H1 (cell line): ENCODE measurements at regions not wholly inside any gene's neighbourhood (a gene's known extent, or its start where the extent isn't known, plus 50 kb on each side); places are given as distances from the start of the nearest gene placed in this dataset.

Experiments
- CTCF ChIA-PET: fragments of 300-600 bp; sonication (Branson Sonifier 250); formaldehyde crosslinking; loops from one replicate; lab custom pipeline; 2021; ENCODE audit not compliant: partially characterized antibody; lab: Charles Lee
- POLR2A ChIA-PET: fragments of 300-600 bp; sonication (Branson Sonifier 250); formaldehyde crosslinking; loops from one replicate; lab custom pipeline; 2021; ENCODE audit warnings: inconsistent platforms; ENCODE audit not compliant: partially characterized antibody; lab: Charles Lee
- DNase-seq, 2 experiments: peaks; one replicate each; pipeline versions ENCODE4 v3.0.0 to v3.0.0-alpha.2; 2010 to 2022; ENCODE audit warnings: low spot score in 2 of 2, low read depth in 1 of 2, mixed read lengths in 1 of 2
- FAIRE-seq: peaks from 2 replicates; lab custom pipeline; 2011; peaks lifted over from hg19 to GRCh38; lab: Jason Lieb, UNC
- H2AFZ ChIP-seq: 2 replicates; pipeline ENCODE4 v1.8.1; 2012; ENCODE audit warnings: low read length, inconsistent platforms
- H2AK5ac ChIP-seq: 2 replicates; pipeline ENCODE4 v1.6.1; 2013; ENCODE audit warnings: low read depth, low read length
- H2BK120ac ChIP-seq: replicated peaks from 2 replicates; pipeline ENCODE3; 2013; ENCODE audit warnings: low read depth, low read length, inconsistent platforms
- H2BK12ac ChIP-seq: 2 replicates; pipeline ENCODE4 v1.6.1; 2013; ENCODE audit warnings: low read depth, low read length
- H2BK15ac ChIP-seq: 2 replicates; pipeline ENCODE4 v1.6.1; 2013; ENCODE audit warnings: low read length
- H2BK20ac ChIP-seq: 2 replicates; pipeline ENCODE4 v1.6.1; 2013; ENCODE audit warnings: low read length
- H2BK5ac ChIP-seq: 2 replicates; pipeline ENCODE4 v1.6.1; 2013; ENCODE audit warnings: low read depth, low read length
- H3K14ac ChIP-seq: 2 replicates; pipeline ENCODE4 v1.6.1; 2013; ENCODE audit warnings: inconsistent platforms; ENCODE audit not compliant: insufficient read length
- H3K18ac ChIP-seq: 2 replicates; pipeline ENCODE4 v1.6.1; 2013; ENCODE audit warnings: low read length; ENCODE audit errors: extremely low read depth
- H3K23ac ChIP-seq: 2 replicates; pipeline ENCODE4 v1.6.1; 2013; ENCODE audit warnings: inconsistent platforms; ENCODE audit not compliant: insufficient read length
- H3K23me2 ChIP-seq: 2 replicates; pipeline ENCODE4 v1.6.1; 2013; ENCODE audit warnings: low read depth, low read length
- H3K27ac ChIP-seq: 2 replicates; pipeline ENCODE4 v1.6.1; 2011; ENCODE audit warnings: low read depth, low read length, inconsistent platforms
- H3K27me3 ChIP-seq, 4 experiments: replicated peaks in 1 of 4; 1 replicate in 1 of 4; 2 replicates in 3 of 4; pipeline versions ENCODE4 v1.6.1 to v1.8.1; 2011 to 2013; ENCODE audit warnings: low read length in 3 of 4, mild to moderate bottlenecking in 3 of 4, inconsistent platforms in 2 of 4, mixed read lengths in 2 of 4, moderate library complexity in 1 of 4; ENCODE audit not compliant: control insufficient read depth in 3 of 4, insufficient read depth in 3 of 4; ENCODE audit errors: extremely low read depth in 1 of 4
- H3K36me3 ChIP-seq, 4 experiments: 2 replicates each; pipeline versions ENCODE4 v1.6.1 to v1.8.1; 2011 to 2013; ENCODE audit warnings: mild to moderate bottlenecking in 4 of 4, low read length in 3 of 4, moderate library complexity in 2 of 4, control low read depth in 1 of 4, inconsistent platforms in 1 of 4; ENCODE audit not compliant: insufficient read depth in 4 of 4, control insufficient read depth in 2 of 4
- H3K4ac ChIP-seq: replicated peaks from 2 replicates; pipeline ENCODE3; 2013; ENCODE audit warnings: low read length, low read depth, mixed read lengths, inconsistent platforms; ENCODE audit not compliant: insufficient read length
- H3K4me1 ChIP-seq, 4 experiments: replicated peaks in 1 of 4; 1 replicate in 1 of 4; 2 replicates in 3 of 4; pipeline versions ENCODE4 v1.6.1 to v1.8.1; 2011 to 2013; ENCODE audit warnings: low read length in 3 of 4, inconsistent platforms in 2 of 4, mixed read lengths in 1 of 4; ENCODE audit not compliant: insufficient read depth in 4 of 4, control insufficient read depth in 3 of 4
- H3K4me2 ChIP-seq, 2 experiments: 2 replicates each; pipeline versions ENCODE4 v1.6.1 to v1.8.1; 2011 to 2013; ENCODE audit warnings: low read depth in 2 of 2, low read length in 2 of 2, control low read depth in 1 of 2, inconsistent platforms in 1 of 2, mild to moderate bottlenecking in 1 of 2; ENCODE audit not compliant: insufficient read depth in 1 of 2
- H3K4me3 ChIP-seq, 4 experiments: fragments of 200-600, 300-600 bp in 1 of 4; sonication (generic), shearing (Covaris generic), sonication (Bioruptor Twin) in 1 of 4; 2 replicates each; pipeline versions ENCODE4 v1.5.1 to v1.8.1; 2011 to 2016; ENCODE audit warnings: low read length in 4 of 4, low read depth in 3 of 4, control low read depth in 2 of 4, inconsistent platforms in 2 of 4, mild to moderate bottlenecking in 2 of 4, mixed read lengths in 1 of 4, moderate library complexity in 1 of 4; ENCODE audit not compliant: insufficient read depth in 2 of 4; ENCODE audit errors: extremely low read depth in 1 of 4
- H3K56ac ChIP-seq: replicated peaks from 2 replicates; pipeline ENCODE3; 2013; ENCODE audit warnings: low read depth, mild to moderate bottlenecking, mixed read lengths, low read length, inconsistent platforms; ENCODE audit not compliant: insufficient read length
- H3K79me1 ChIP-seq: 2 replicates; pipeline ENCODE4 v1.6.1; 2013; ENCODE audit warnings: low read depth, low read length, control low read depth
- H3K79me2 ChIP-seq, 2 experiments: 2 replicates each; pipeline versions ENCODE4 v1.6.1 to v1.8.1; 2012 to 2013; ENCODE audit warnings: low read length in 2 of 2, mild to moderate bottlenecking in 2 of 2, inconsistent platforms in 1 of 2; ENCODE audit not compliant: insufficient read depth in 2 of 2, control insufficient read depth in 1 of 2
- H3K9ac ChIP-seq, 4 experiments: replicated peaks in 1 of 4; 1 replicate in 1 of 4; 2 replicates in 3 of 4; pipeline versions ENCODE4 v1.6.1 to v1.8.1; 2011 to 2013; ENCODE audit warnings: low read depth in 3 of 4, low read length in 3 of 4, control low read depth in 2 of 4, mild to moderate bottlenecking in 2 of 4, moderate library complexity in 2 of 4, inconsistent platforms in 1 of 4; ENCODE audit errors: extremely low read depth in 1 of 4
- H3K9me3 ChIP-seq, 2 experiments: 2 replicates each; pipeline versions ENCODE4 v1.6.1 to v1.8.1; 2012 to 2013; ENCODE audit warnings: mild to moderate bottlenecking in 2 of 2, moderate library complexity in 2 of 2, control low read depth in 1 of 2, inconsistent platforms in 1 of 2, low read depth in 1 of 2, low read length in 1 of 2, mixed read lengths in 1 of 2; ENCODE audit not compliant: insufficient read depth in 2 of 2
- H4K20me1 ChIP-seq, 2 experiments: replicated peaks in 1 of 2; 2 replicates each; pipeline versions ENCODE3 to v1.8.1; 2011 to 2013; ENCODE audit warnings: inconsistent platforms in 2 of 2, low read length in 2 of 2, mild to moderate bottlenecking in 1 of 2; ENCODE audit not compliant: insufficient read depth in 2 of 2, control insufficient read depth in 1 of 2
- H4K5ac ChIP-seq: 2 replicates; pipeline ENCODE4 v1.6.1; 2013; ENCODE audit warnings: low read length, low read depth, mixed read lengths, inconsistent platforms; ENCODE audit not compliant: insufficient read length
- H4K8ac ChIP-seq: 2 replicates; pipeline ENCODE4 v1.8.0; 2013; ENCODE audit warnings: mild to moderate bottlenecking, moderate library complexity, low read length, inconsistent platforms; ENCODE audit not compliant: insufficient read depth; ENCODE audit errors: extremely low read depth
- H4K91ac ChIP-seq: replicated peaks from 2 replicates; pipeline ENCODE3; 2013; ENCODE audit warnings: low read length, mixed read lengths, inconsistent platforms; ENCODE audit not compliant: insufficient read length
- BCL11A ChIP-seq, 2 experiments: IDR thresholded peaks; one replicate each; pipeline ENCODE4 v1.6.1; 2011; ENCODE audit warnings: low read depth in 2 of 2, low read length in 2 of 2, mild to moderate bottlenecking in 2 of 2
- BRCA1 ChIP-seq: IDR thresholded peaks from 2 replicates; pipeline ENCODE4 v1.6.1; 2012; ENCODE audit warnings: low read depth, low read length, improper control_type of control experiment
- CTCF ChIP-seq, 3 experiments: IDR thresholded peaks; 1 replicate in 2 of 3; 2 replicates in 1 of 3; pipeline versions ENCODE4 v1.5.1 to v1.6.1; 2011; ENCODE audit warnings: low read length in 3 of 3, mild to moderate bottlenecking in 3 of 3, inconsistent platforms in 2 of 3, low read depth in 1 of 3, moderate library complexity in 1 of 3; ENCODE audit not compliant: insufficient read depth in 1 of 3; ENCODE audit errors: control extremely low read depth in 1 of 3
- GTF2F1 ChIP-seq: IDR thresholded peaks from 2 replicates; pipeline ENCODE4 v1.6.1; 2012; ENCODE audit warnings: low read depth, low read length, improper control_type of control experiment, borderline replicate concordance
- MAX ChIP-seq: IDR thresholded peaks from 2 replicates; pipeline ENCODE4 v1.6.1; 2012; ENCODE audit warnings: inconsistent platforms
- RAD21 ChIP-seq, 2 experiments: IDR thresholded peaks in 1 of 2; conservative IDR thresholded peaks in 1 of 2; 2 replicates each; pipeline ENCODE4 v1.6.1; 2011; ENCODE audit warnings: low read depth in 2 of 2, low read length in 2 of 2, improper control_type of control experiment in 1 of 2, inconsistent platforms in 1 of 2, mild to moderate bottlenecking in 1 of 2, moderate library complexity in 1 of 2
- RNF2 ChIP-seq: fragments of 200-900, 300-1000 bp; sonication (generic); IDR thresholded peaks from 2 replicates; pipeline ENCODE4 v1.7.1; 2016; ENCODE audit warnings: borderline replicate concordance, low read depth, mild to moderate bottlenecking, antibody characterized with exemption, low read length; ENCODE audit not compliant: poor library complexity, severe bottlenecking; ENCODE audit errors: missing control alignments
- SIX5 ChIP-seq: IDR thresholded peaks from 2 replicates; pipeline ENCODE4 v1.6.1; 2011; ENCODE audit warnings: mild to moderate bottlenecking, low read depth, low read length
- SUZ12 ChIP-seq: fragments of 200-600 bp; sonication (generic); IDR thresholded peaks from 2 replicates; pipeline ENCODE4 v1.6.1; 2012; ENCODE audit warnings: mild to moderate bottlenecking, inconsistent platforms, low read length, moderate library complexity, mixed read lengths
- TAF1 ChIP-seq: IDR thresholded peaks from 2 replicates; pipeline ENCODE4 v1.6.1; 2011; ENCODE audit warnings: mild to moderate bottlenecking, low read depth, low read length
- TCF12 ChIP-seq: IDR thresholded peaks from 2 replicates; pipeline ENCODE4 v1.6.1; 2011; ENCODE audit warnings: low read depth, mild to moderate bottlenecking, low read length
- WGBS, 2 experiments: shearing (Covaris generic) in 1 of 2; methylation state at CpG; one replicate each; pipeline versions ENCODE4 v1.1.6 to v1.1.7; 2013 to 2015; ENCODE audit warnings: low lambda C conversion rate in 2 of 2, mixed read lengths in 2 of 2, inconsistent platforms in 1 of 2, low coverage in 1 of 2, missing lambda C conversion rate in 1 of 2; ENCODE audit not compliant: insufficient replicate concordance in 2 of 2, insufficient coverage in 1 of 2, insufficient read length in 1 of 2; ENCODE audit errors: extremely low coverage in 1 of 2, missing lambda C conversion rate in 1 of 2; 5-methylcytosine and 5-hydroxymethylcytosine counted together

GRCh38 chr4:71689822-71690221 lies 94.1 kb downstream of the GC start:
- Histone ChIP-seq H3K27ac (no peak overlapping the region), H4K20me1 (no peaks in the 10 kb centered on the region), H3K56ac (no peak overlapping the region), H3K14ac (no peak overlapping the region), H3K4me2 (no peak overlapping the region), H4K91ac (no peak overlapping the region), H3K4me1 (peaks cover 0 to 3% (median 1%) of the 10 kb centered on the region in 4 experiments; a peak in 3 of 7 replicates), H3K9ac (no peak overlapping the region), H3K27me3 (no peaks in the 10 kb centered on the region), H3K23ac (no peak overlapping the region), H3K23me2 (no peaks in the 10 kb centered on the region), H3K79me2 (no peaks in the 10 kb centered on the region), H3K9me3 (no peaks in the 10 kb centered on the region), H3K18ac (no peak overlapping the region), H2AFZ (peak overlapping the region; percentile 58; the same call in 1 of the 2 replicates), H3K36me3 (no peaks in the 10 kb centered on the region), H2BK20ac (no peak overlapping the region), H4K5ac (no peak overlapping the region), H2BK12ac (no peak overlapping the region; the same call in 1 of the 2 replicates), H3K79me1 (no peaks in the 10 kb centered on the region), H2BK5ac (no peak overlapping the region), H3K4me3 (no peak overlapping the region), H2BK15ac (no peak overlapping the region), H2AK5ac (no peak overlapping the region), H4K8ac (no peak overlapping the region), H2BK120ac (no peak overlapping the region), H3K4ac (no peak overlapping the region)
- 93% methylated on average over 4 of the region's 4 CpGs; no CpG with 5 or more reads in 1 of the 2 experiments for WGBS, 2 experiments
- CTCF ChIA-PET = interaction anchor here (1.6 kb wide), 1 partner anchor 10 kb away, joined by 6 read pairs; no protein-coding TSS in a partner anchor
- POLR2A ChIA-PET = no interaction called here
- FAIRE-seq (no peak), DNase-seq (no peak)
- TF ChIP-seq BRCA1 (no peak), RAD21 (IDR thresholded peaks at IDR 0.05 in 1 of 2, conservative IDR thresholded peaks at IDR 0.05 in 1 of 2; ENCODE audit: low read depth in 2 of 2, low read length in 2 of 2) (no peak), CTCF (IDR thresholded peaks at IDR 0.05; ENCODE audit: control extremely low read depth in 1 of 3, insufficient read depth in 1 of 3, low read depth in 1 of 3, low read length in 3 of 3) (no peak), GTF2F1 (no peak), RNF2 (no peak), SIX5 (no peak), MAX (no peak), TAF1 (no peak), BCL11A (IDR thresholded peaks at IDR 0.05; ENCODE audit: low read depth in 2 of 2, low read length in 2 of 2) (no peak), SUZ12 (no peak), TCF12 (no peak)
